HT-29 (cell line): ENCODE measurements at regions not wholly inside any gene's neighbourhood (a gene's known extent, or its start where the extent isn't known, plus 50 kb on each side); places are given as distances from the start of the nearest gene placed in this dataset.
A peak's percentile ranks its signal among the peaks of the same experiment; 100 is the strongest.
"Not testable (repeated sequence)": the region's sequence is repeated elsewhere in the genome, so short reads cannot be mapped to it uniquely, and the experiment has no call there.

Experiments
- DNase-seq: peaks from one replicate; pipeline ENCODE4 v3.0.0-alpha.2; 2015; ENCODE audit warnings: low spot score

GRCh38 chr7:149635561-149636329 is 137.6 kb downstream of the ZNF467 start:
- peak; percentile 26 for DNase-seq

GRCh38 chr7:149633976-149634945 is 136.7 kb upstream of the ZNF746 start:
- DNase-seq: no peak

GRCh38 chr7:149628361-149629149 is 130.9 kb upstream of the ZNF746 start:
- DNase-seq: not testable (repeated sequence)

- no peak for DNase-seq
Measured at GRCh38 chr7:149627911-149628310, 130.3 kb upstream of the ZNF746 start.

GRCh38 chr7:149626972-149627371 is 129.4 kb upstream of the ZNF746 start:
- DNase-seq: no peak

- no peak for DNase-seq
Measured at GRCh38 chr7:149625947-149626392, 128.4 kb upstream of the ZNF746 start.

GRCh38 chr7:149625340-149625946 is 127.8 kb upstream of the ZNF746 start:
- DNase-seq: peak; percentile 90

GRCh38 chr7:149624419-149625339 is 127.1 kb upstream of the ZNF746 start:
- DNase-seq: peak; percentile 98

- DNase-seq: peak; percentile 69
Measured at GRCh38 chr7:149624006-149624405, 126.4 kb upstream of the ZNF746 start.

- DNase-seq: peak; percentile 61
Measured at GRCh38 chr7:149623262-149623997, 125.8 kb upstream of the ZNF746 start.

GRCh38 chr7:149622444-149623210 is 125.0 kb upstream of the ZNF746 start:
- no peak for DNase-seq

GRCh38 chr7:149621776-149622175 is 124.2 kb upstream of the ZNF746 start:
- DNase-seq: no peak

GRCh38 chr7:149620961-149621360 is 123.4 kb upstream of the ZNF746 start:
- no peak for DNase-seq

GRCh38 chr7:149616898-149617297 is 119.3 kb upstream of the ZNF746 start:
- DNase-seq: no peak

GRCh38 chr7:149615690-149616270 is 118.2 kb upstream of the ZNF746 start:
- DNase-seq: no peak

- DNase-seq: no peak
Measured at GRCh38 chr7:149610441-149611011, 112.9 kb upstream of the ZNF746 start.

- no peak for DNase-seq
Measured at GRCh38 chr7:149608168-149608567, 110.6 kb upstream of the ZNF746 start.

- no peak for DNase-seq
Measured at GRCh38 chr7:149607683-149608082, 110.1 kb upstream of the ZNF746 start.
